GM12864 (cell line): ENCODE measurements at regions not wholly inside any gene's neighbourhood (a gene's known extent, or its start where the extent isn't known, plus 50 kb on each side); places are given as distances from the start of the nearest gene placed in this dataset.

Experiments used
- DNase-seq: peaks from one replicate; pipeline ENCODE4 v3.0.0-alpha.2; 2011; ENCODE audit warnings: low read depth
- H3K4me3 ChIP-seq: 2 replicates; pipeline ENCODE4 v1.5.1; 2011; ENCODE audit warnings: mild to moderate bottlenecking, low read depth, low read length, control low read depth
- CTCF ChIP-seq: IDR thresholded peaks from 2 replicates; pipeline ENCODE4 v1.5.1; 2011; ENCODE audit warnings: low read depth, mild to moderate bottlenecking, moderate library complexity, low read length, control low read depth, inconsistent platforms; ENCODE audit errors: missing control alignments

GRCh38 chr14:51449681-51450080 is 202.0 kb upstream of the FRMD6 start:
- H3K4me3 ChIP-seq = no peak overlapping the region
- TF ChIP-seq CTCF = no peak
- DNase-seq = no peak

GRCh38 chr14:51451561-51451960 is 200.1 kb upstream of the FRMD6 start:
- TF ChIP-seq CTCF = no peak
- DNase-seq = no peak
- H3K4me3 ChIP-seq = no peak overlapping the region

- DNase-seq = no peak
- TF ChIP-seq CTCF = no peak
- no peak overlapping the region for H3K4me3 ChIP-seq
Measured at GRCh38 chr14:51453869-51454268, 197.8 kb upstream of the FRMD6 start.

- TF ChIP-seq CTCF = no peak
- DNase-seq = no peak
Measured at GRCh38 chr14:51454351-51454750, 197.4 kb upstream of the FRMD6 start.

GRCh38 chr14:51455041-51455835 is 196.5 kb upstream of the FRMD6 start:
- no peak for DNase-seq
- TF ChIP-seq CTCF = no peak
- no peak overlapping the region for H3K4me3 ChIP-seq

More at GRCh38 chr14:51454351-51454750, 197.4 kb upstream of the FRMD6 start:
- H3K4me3 ChIP-seq = no peak overlapping the region

- DNase-seq = no peak
- TF ChIP-seq CTCF = no peak
- no peak overlapping the region for H3K4me3 ChIP-seq
Measured at GRCh38 chr14:51457843-51458562, 193.7 kb upstream of the FRMD6 start.

- DNase-seq = no peak
- no peak overlapping the region for H3K4me3 ChIP-seq
- no peak for TF ChIP-seq CTCF
Measured at GRCh38 chr14:51458563-51458955, 193.2 kb upstream of the FRMD6 start.
